Testis (tissue), 2 donors: ENCODE measurements at regions not wholly inside any gene's neighbourhood (a gene's known extent, or its start where the extent isn't known, plus 50 kb on each side); places are given as distances from the start of the nearest gene placed in this dataset.
"Not testable (repeated sequence)": the region's sequence is repeated elsewhere in the genome, so short reads cannot be mapped to it uniquely, and the experiment has no call there.

Experiments
- CTCF ChIP-seq, 3 experiments: fragments of 450-650 bp in 2 of 3; fragments of 200-600 bp in 1 of 3; sonication (generic) in 1 of 3; IDR thresholded peaks; one replicate each; pipeline ENCODE4 v1.5.1; 2016 to 2019; ENCODE audit warnings: antibody characterized with exemption in 3 of 3, mild to moderate bottlenecking in 2 of 3, moderate library complexity in 1 of 3
- POLR2A ChIP-seq: fragments of 450-650 bp; IDR thresholded peaks from one replicate; pipeline ENCODE4 v1.6.1; 2017; ENCODE audit warnings: antibody characterized with exemption, mild to moderate bottlenecking, moderate library complexity

- TF ChIP-seq CTCF (IDR thresholded peaks at IDR 0.05); POLR2A: not testable (repeated sequence)
These were observed 570.6 kb upstream of the PCDH7 start for GRCh38 chr4:30149539-30149938.
